ENCODE measurements at regions not wholly inside any gene's neighbourhood (a gene's known extent, or its start where the extent isn't known, plus 50 kb on each side); places are given as distances from the start of the nearest gene placed in this dataset.

DNA sequence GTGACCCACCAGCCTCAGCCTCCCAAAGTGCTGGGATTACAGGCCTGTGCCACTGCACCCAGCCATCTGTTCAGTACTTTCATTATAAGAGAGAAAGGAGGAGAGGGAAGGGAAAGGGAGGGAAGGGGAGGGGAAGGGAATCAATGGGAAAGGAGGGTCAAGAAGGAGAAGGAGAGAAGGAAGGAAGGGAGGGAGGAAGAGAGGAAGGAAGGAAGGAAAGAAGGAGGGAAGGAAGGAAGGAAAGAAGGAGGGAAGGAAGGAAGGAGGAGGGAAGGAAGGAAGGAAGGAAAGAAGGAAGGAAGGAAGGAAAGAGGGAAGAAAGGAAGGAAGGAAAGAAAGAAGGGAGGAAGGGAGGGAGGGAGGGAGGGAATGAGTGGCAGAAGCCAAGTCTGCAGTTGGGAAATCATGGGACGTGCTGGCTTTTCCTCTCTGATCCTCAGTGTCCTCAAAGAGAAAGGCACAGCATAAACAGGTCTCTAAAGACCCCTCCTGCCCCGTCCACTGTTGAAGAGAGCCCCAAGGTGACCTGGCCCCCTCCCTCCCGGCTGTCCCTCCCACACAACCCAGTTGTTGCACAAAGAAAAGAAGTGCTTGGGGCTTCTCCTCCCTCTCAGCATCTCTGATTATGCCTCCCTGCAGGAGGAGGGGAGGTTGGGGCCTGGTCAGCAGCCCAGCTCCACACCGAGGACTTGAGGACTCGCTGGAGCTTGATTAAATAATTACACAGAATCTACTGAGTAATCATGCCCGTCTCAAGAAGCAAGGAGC is 69.1 kb upstream of the TOP1 start:
- ATAC-seq (no peak), FAIRE-seq (no peak), DNase-seq (ENCODE audit: low spot score) (no peak)
- Histone ChIP-seq H3K27ac (ENCODE audit: extremely low read length, insufficient read depth, low read length) (no peak overlapping the region), H3K36me3 (replicated peaks in 1 of 2; ENCODE audit: control insufficient read depth in 1 of 2, insufficient read depth in 2 of 2, low read length in 2 of 2) (no peaks in the 10 kb centered on the region), H3K79me2 (ENCODE audit: insufficient read depth, low read length) (no peaks in the 10 kb centered on the region), H3K4me1 (ENCODE audit: insufficient read depth, low read length) (peaks cover 8% of the 10 kb centered on the region), H3K4me2 (ENCODE audit: low read depth, low read length) (no peak overlapping the region), H4K20me1 (ENCODE audit: insufficient read depth, low read length) (no peaks in the 10 kb centered on the region), H3K4me3 (replicated peaks in 1 of 3; ENCODE audit: insufficient read depth in 1 of 3, low read depth in 2 of 3, low read length in 3 of 3) (no peak overlapping the region), H3K9ac (ENCODE audit: insufficient read depth, low read depth, low read length) (no peak overlapping the region), H2AFZ (ENCODE audit: low read length) (no peak overlapping the region), H3K27me3 (ENCODE audit: control insufficient read depth in 1 of 2, insufficient read depth in 2 of 2, low read length in 2 of 2) (0 out of 5 replicates have a peak, but pooled peaks cover 0 to 5% of the 10 kb centered on the region in 2 experiments), H3K9me3 (ENCODE audit: low read length) (no peaks in the 10 kb centered on the region)
- ChIA-PET POLR2A (no interaction called here), CTCF (ENCODE audit: low intra/inter-chr PET ratio, low total read pairs) (no interaction called here)
- TF ChIP-seq NR2C2 (CRISPR knock-in tag; IDR thresholded peaks at IDR 0.05; ENCODE audit: borderline replicate concordance) (no peak), ZNF282 (IDR thresholded peaks at IDR 0.05; ENCODE audit: partially characterized antibody) (peak; percentile 46), PAX8 (CRISPR knock-in tag; IDR thresholded peaks at IDR 0.05; ENCODE audit: borderline replicate concordance) (no peak), IKZF1 (IDR thresholded peaks at IDR 0.05) (0 out of 2 replicates have a peak, but pooled peaks have one; percentile 66), ZNF879 (CRISPR knock-in tag; IDR thresholded peaks at IDR 0.05) (no peak), NONO (IDR thresholded peaks at IDR 0.05) (peak; percentile 63; the same call in 1 of the 2 replicates), NONO (CRISPR knock-in tag; conservative IDR thresholded peaks at IDR 0.05) (no peak), FOXA1 (IDR thresholded peaks at IDR 0.05) (peak; percentile 40; the same call in 1 of the 2 replicates), FOXA1 (CRISPR knock-in tag; IDR thresholded peaks at IDR 0.05) (no peak)
- TF ChIP-seq, protein P1, sequence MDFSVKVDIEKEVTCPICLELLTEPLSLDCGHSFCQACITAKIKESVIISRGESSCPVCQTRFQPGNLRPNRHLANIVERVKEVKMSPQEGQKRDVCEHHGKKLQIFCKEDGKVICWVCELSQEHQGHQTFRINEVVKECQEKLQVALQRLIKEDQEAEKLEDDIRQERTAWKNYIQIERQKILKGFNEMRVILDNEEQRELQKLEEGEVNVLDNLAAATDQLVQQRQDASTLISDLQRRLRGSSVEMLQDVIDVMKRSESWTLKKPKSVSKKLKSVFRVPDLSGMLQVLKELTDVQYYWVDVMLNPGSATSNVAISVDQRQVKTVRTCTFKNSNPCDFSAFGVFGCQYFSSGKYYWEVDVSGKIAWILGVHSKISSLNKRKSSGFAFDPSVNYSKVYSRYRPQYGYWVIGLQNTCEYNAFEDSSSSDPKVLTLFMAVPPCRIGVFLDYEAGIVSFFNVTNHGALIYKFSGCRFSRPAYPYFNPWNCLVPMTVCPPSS (IDR thresholded peaks at IDR 0.05), result 0 out of 2 replicates have a peak, but pooled peaks have one; percentile 25
- TF ChIP-seq, protein P2, sequence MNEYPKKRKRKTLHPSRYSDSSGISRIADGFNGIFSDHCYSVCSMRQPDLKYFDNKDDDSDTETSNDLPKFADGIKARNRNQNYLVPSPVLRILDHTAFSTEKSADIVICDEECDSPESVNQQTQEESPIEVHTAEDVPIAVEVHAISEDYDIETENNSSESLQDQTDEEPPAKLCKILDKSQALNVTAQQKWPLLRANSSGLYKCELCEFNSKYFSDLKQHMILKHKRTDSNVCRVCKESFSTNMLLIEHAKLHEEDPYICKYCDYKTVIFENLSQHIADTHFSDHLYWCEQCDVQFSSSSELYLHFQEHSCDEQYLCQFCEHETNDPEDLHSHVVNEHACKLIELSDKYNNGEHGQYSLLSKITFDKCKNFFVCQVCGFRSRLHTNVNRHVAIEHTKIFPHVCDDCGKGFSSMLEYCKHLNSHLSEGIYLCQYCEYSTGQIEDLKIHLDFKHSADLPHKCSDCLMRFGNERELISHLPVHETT (CRISPR knock-in tag; conservative IDR thresholded peaks at IDR 0.05), result no peak
- TF ChIP-seq, protein P3, sequence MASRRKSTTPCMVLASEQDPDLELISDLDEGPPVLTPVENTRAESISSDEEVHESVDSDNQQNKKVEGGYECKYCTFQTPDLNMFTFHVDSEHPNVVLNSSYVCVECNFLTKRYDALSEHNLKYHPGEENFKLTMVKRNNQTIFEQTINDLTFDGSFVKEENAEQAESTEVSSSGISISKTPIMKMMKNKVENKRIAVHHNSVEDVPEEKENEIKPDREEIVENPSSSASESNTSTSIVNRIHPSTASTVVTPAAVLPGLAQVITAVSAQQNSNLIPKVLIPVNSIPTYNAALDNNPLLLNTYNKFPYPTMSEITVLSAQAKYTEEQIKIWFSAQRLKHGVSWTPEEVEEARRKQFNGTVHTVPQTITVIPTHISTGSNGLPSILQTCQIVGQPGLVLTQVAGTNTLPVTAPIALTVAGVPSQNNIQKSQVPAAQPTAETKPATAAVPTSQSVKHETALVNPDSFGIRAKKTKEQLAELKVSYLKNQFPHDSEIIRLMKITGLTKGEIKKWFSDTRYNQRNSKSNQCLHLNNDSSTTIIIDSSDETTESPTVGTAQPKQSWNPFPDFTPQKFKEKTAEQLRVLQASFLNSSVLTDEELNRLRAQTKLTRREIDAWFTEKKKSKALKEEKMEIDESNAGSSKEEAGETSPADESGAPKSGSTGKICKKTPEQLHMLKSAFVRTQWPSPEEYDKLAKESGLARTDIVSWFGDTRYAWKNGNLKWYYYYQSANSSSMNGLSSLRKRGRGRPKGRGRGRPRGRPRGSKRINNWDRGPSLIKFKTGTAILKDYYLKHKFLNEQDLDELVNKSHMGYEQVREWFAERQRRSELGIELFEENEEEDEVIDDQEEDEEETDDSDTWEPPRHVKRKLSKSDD (CRISPR knock-in tag; IDR thresholded peaks at IDR 0.05; ENCODE audit: low read depth), result no peak
- TF ChIP-seq, protein P4, sequence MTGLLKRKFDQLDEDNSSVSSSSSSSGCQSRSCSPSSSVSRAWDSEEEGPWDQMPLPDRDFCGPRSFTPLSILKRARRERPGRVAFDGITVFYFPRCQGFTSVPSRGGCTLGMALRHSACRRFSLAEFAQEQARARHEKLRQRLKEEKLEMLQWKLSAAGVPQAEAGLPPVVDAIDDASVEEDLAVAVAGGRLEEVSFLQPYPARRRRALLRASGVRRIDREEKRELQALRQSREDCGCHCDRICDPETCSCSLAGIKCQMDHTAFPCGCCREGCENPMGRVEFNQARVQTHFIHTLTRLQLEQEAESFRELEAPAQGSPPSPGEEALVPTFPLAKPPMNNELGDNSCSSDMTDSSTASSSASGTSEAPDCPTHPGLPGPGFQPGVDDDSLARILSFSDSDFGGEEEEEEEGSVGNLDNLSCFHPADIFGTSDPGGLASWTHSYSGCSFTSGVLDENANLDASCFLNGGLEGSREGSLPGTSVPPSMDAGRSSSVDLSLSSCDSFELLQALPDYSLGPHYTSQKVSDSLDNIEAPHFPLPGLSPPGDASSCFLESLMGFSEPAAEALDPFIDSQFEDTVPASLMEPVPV (CRISPR knock-in tag; IDR thresholded peaks at IDR 0.05), result no peak
- intact Hi-C loops (cut with micrococcal nuclease; ENCODE audit: unreplicated experiment) (loop anchor here (5.0 kb wide), 1 partner anchor 797 kb away; no protein-coding TSS in a partner anchor), in situ Hi-C loops (cut with HindIII; ENCODE audit: extremely low pct_ligation_motif_present, low pct_unique_long_range_greater_than_20kb) (no loop called here)
- 2% methylated on average over 6 of the region's 6 CpGs for WGBS (ENCODE audit: low lambda C conversion rate)
- BruUV-seq (replicated peaks), result no TSS peak
